A549 (cell line): ENCODE measurements at regions not wholly inside any gene's neighbourhood (a gene's known extent, or its start where the extent isn't known, plus 50 kb on each side); places are given as distances from the start of the nearest gene placed in this dataset.

Experiments used
- ATAC-seq, 2 experiments: fragments of 200-7000 bp in 1 of 2; fragments of >200 bp in 1 of 2; cut with Nextera tagmentation in 1 of 2; cut with Tn5 transposase in 1 of 2; 3 replicates each; pipeline versions ENCODE4 v1.8.0 to v1.9.1; 2018 to 2020; ENCODE audit warnings: mild to moderate bottlenecking in 1 of 2, moderate library complexity in 1 of 2
- CTCF ChIA-PET: fragments of 300-600 bp; sonication (Branson Sonifier 250); formaldehyde crosslinking; extraction: SDS; loops from one replicate; lab custom pipeline; 2021; ENCODE audit warnings: antibody characterized with exemption, inconsistent platforms; lab: Yijun Ruan, JAX
- POLR2A ChIA-PET: fragments of 350-600 bp; formaldehyde crosslinking; extraction: SDS; loops from one replicate; lab custom pipeline; 2021; ENCODE audit warnings: antibody characterized with exemption, inconsistent platforms; lab: Yijun Ruan, JAX
- DNase-seq, 2 experiments: peaks; one replicate each; pipeline versions ENCODE4 v3.0.0 to v3.0.0-alpha.2; 2011 to 2016; ENCODE audit warnings: low read depth in 1 of 2, low spot score in 1 of 2
- FAIRE-seq: peaks from 2 replicates; lab custom pipeline; 2011; peaks lifted over from hg19 to GRCh38; lab: Jason Lieb, UNC
- H3K27ac ChIP-seq, 2 experiments: fragments of >200 bp; sonication (Bioruptor Twin); formaldehyde crosslinking; 3 replicates each; pipeline ENCODE4 v1.5.1; 2016 to 2017
- H3K4me1 ChIP-seq: fragments of >200 bp; sonication (Bioruptor Twin); formaldehyde crosslinking; 3 replicates; pipeline ENCODE4 v1.6.1; 2016
- H3K4me2 ChIP-seq: fragments of >200 bp; sonication (Bioruptor Twin); formaldehyde crosslinking; 3 replicates; pipeline ENCODE4 v1.6.1; 2016
- H3K4me3 ChIP-seq: fragments of >200 bp; sonication (Bioruptor Twin); formaldehyde crosslinking; 3 replicates; pipeline ENCODE4 v1.5.1; 2016
- H3K9me3 ChIP-seq: fragments of >200 bp; sonication (Bioruptor Twin); formaldehyde crosslinking; 3 replicates; pipeline ENCODE4 v1.6.1; 2016
- CBX2 ChIP-seq: fragments of 200-600 bp; sonication (generic); IDR thresholded peaks from 2 replicates; pipeline ENCODE4 v1.6.1; 2016; ENCODE audit warnings: low read depth, mild to moderate bottlenecking, borderline replicate concordance
- CEBPB ChIP-seq, 2 experiments: fragments of >200 bp in 1 of 2; sonication (Bioruptor Twin) in 1 of 2; formaldehyde crosslinking in 1 of 2; IDR thresholded peaks; 2 replicates each; pipeline ENCODE4 v1.6.1; 2012 to 2016
- EHF ChIP-seq: fragments of 250-450 bp; sonication (Bioruptor Pico); IDR thresholded peaks from 2 replicates; pipeline ENCODE4 v1.5.0; 2020; ENCODE audit warnings: mild to moderate bottlenecking
- EHMT2 ChIP-seq: fragments of 200-600 bp; sonication (generic); IDR thresholded peaks from 2 replicates; pipeline ENCODE4 v1.6.1; 2016; ENCODE audit warnings: antibody characterized with exemption, low read depth, mild to moderate bottlenecking, moderate library complexity
- FOSB ChIP-seq: fragments of 250-450 bp; sonication (Bioruptor Pico); IDR thresholded peaks from 2 replicates; pipeline ENCODE4 v1.5.0; 2020; ENCODE audit warnings: mild to moderate bottlenecking, moderate library complexity
- FOSL2 ChIP-seq, 2 experiments: fragments of 450-650 bp in 1 of 2; fragments of >200 bp in 1 of 2; sonication (Bioruptor Twin) in 1 of 2; formaldehyde crosslinking; IDR thresholded peaks; 2 replicates each; pipeline versions ENCODE4 v1.5.0 to v1.6.1; 2016 to 2020; ENCODE audit warnings: mild to moderate bottlenecking in 1 of 2, moderate library complexity in 1 of 2
- HOXB5 ChIP-seq: fragments of 250-450 bp; sonication (Bioruptor Pico); IDR thresholded peaks from 2 replicates; pipeline ENCODE4 v1.5.0; 2020; ENCODE audit warnings: mild to moderate bottlenecking, moderate library complexity
- JUN ChIP-seq, 2 experiments: fragments of >200 bp; sonication (Bioruptor Twin); formaldehyde crosslinking; IDR thresholded peaks; 2 replicates in 1 of 2; 3 replicates in 1 of 2; pipeline ENCODE4 v1.6.1; 2016 to 2017
- KDM1A ChIP-seq: fragments of 200-600 bp; sonication (generic); IDR thresholded peaks from 2 replicates; pipeline ENCODE4 v1.6.1; 2016; ENCODE audit warnings: low read depth, mild to moderate bottlenecking
- MAZ ChIP-seq: fragments of 150-350 bp; IDR thresholded peaks from 2 replicates; pipeline ENCODE4 v1.6.1; 2014; ENCODE audit warnings: antibody characterized with exemption, low read depth, low read length, borderline replicate concordance
- NFE2L2 ChIP-seq: fragments of 150-350 bp; conservative IDR thresholded peaks from 2 replicates; pipeline ENCODE4 v1.6.1; 2014; ENCODE audit warnings: low read length
- PHF8 ChIP-seq: fragments of 200-600 bp; sonication (generic); IDR thresholded peaks from 2 replicates; pipeline ENCODE4 v1.6.1; 2016; ENCODE audit warnings: low read depth, mild to moderate bottlenecking, antibody characterized with exemption, moderate library complexity, borderline replicate concordance
- RARB ChIP-seq: fragments of 250-450 bp; sonication (Bioruptor Pico); IDR thresholded peaks from 2 replicates; pipeline ENCODE4 v1.8.0; 2021; ENCODE audit warnings: mild to moderate bottlenecking, moderate library complexity
- REST ChIP-seq: fragments of 200-600 bp; sonication (generic); IDR thresholded peaks from 2 replicates; pipeline ENCODE4 v1.6.1; 2016; ENCODE audit warnings: antibody characterized with exemption, mild to moderate bottlenecking, moderate library complexity
- RNF2 ChIP-seq: fragments of 200-600 bp; sonication (generic); IDR thresholded peaks from 2 replicates; pipeline ENCODE4 v1.6.1; 2016; ENCODE audit warnings: low read depth, mild to moderate bottlenecking, antibody characterized with exemption, moderate library complexity, borderline replicate concordance
- SMC3 ChIP-seq: fragments of >200 bp; sonication (Bioruptor Twin); formaldehyde crosslinking; IDR thresholded peaks from 3 replicates; pipeline ENCODE4 v1.6.1; 2018; ENCODE audit warnings: inconsistent platforms
- SREBF2 ChIP-seq: fragments of 450-650 bp; IDR thresholded peaks from 2 replicates; pipeline ENCODE4 v1.6.1; 2014; ENCODE audit warnings: mild to moderate bottlenecking, moderate library complexity
- ZSCAN20 ChIP-seq: fragments of 250-450 bp; sonication (Bioruptor Pico); IDR thresholded peaks from 2 replicates; pipeline ENCODE4 v1.8.0; 2022; ENCODE audit warnings: mild to moderate bottlenecking, moderate library complexity
- WGBS: methylation state at CpG from one replicate; pipeline ENCODE4 v1.1.6; 2017; ENCODE audit errors: missing lambda C conversion rate; 5-methylcytosine and 5-hydroxymethylcytosine counted together
- TF ChIP-seq, protein P1 (sequence below): fragments of >200 bp; sonication (Bioruptor Twin); formaldehyde crosslinking; IDR thresholded peaks from 3 replicates; pipeline ENCODE4 v1.6.1; 2016
- TF ChIP-seq, protein P2 (sequence below): IDR thresholded peaks from 2 replicates; pipeline ENCODE4 v1.6.1; 2012; ENCODE audit warnings: low read depth, borderline replicate concordance
- TF ChIP-seq, protein P3 (sequence below): IDR thresholded peaks from 2 replicates; pipeline ENCODE4 v1.6.1; 2012

DNA sequence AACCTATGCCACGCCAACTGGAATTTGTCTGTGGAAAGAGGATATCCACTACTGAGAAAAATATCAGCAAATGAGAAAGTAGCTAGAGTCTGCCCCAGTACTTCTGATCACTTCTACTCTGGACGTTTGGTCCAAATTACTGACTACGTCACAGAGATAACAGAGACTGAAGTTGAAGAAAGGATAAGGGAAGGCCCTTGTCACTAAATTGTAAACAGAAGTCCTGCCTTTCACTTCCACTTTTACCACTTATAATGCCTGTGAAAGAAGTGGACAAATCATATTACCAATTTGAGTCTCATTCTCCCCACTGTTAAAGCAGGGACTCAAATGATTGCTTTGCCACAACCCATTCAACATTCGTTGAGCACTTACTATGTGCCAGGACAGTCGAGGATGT lies 173.9 kb upstream of the ERBB4 start:
- no peaks in the 10 kb centered on the region for H3K4me1 ChIP-seq
- TF ChIP-seq SREBF2: no peak
- TF ChIP-seq JUN (IDR thresholded peaks at IDR 0.05): no peak
- no peak for TF ChIP-seq RNF2
- no peak for TF ChIP-seq REST
- no peak for TF ChIP-seq HOXB5 (CRISPR knock-in tag)
- TF ChIP-seq FOSL2 (IDR thresholded peaks at IDR 0.05): no peak
- no peak for TF ChIP-seq FOSL2 (CRISPR knock-in tag; IDR thresholded peaks at IDR 0.05)
- WGBS: 43% methylated on average over 5 of the region's 5 CpGs
- no peaks in the 10 kb centered on the region for H3K9me3 ChIP-seq
- no peak for ATAC-seq
- no peak overlapping the region for H3K4me3 ChIP-seq
- H3K4me2 ChIP-seq: no peak overlapping the region
- DNase-seq: no peak
- no peak overlapping the region for H3K27ac ChIP-seq
- CTCF ChIA-PET: no interaction called here
- FAIRE-seq: no peak
- POLR2A ChIA-PET: no interaction called here

DNA sequence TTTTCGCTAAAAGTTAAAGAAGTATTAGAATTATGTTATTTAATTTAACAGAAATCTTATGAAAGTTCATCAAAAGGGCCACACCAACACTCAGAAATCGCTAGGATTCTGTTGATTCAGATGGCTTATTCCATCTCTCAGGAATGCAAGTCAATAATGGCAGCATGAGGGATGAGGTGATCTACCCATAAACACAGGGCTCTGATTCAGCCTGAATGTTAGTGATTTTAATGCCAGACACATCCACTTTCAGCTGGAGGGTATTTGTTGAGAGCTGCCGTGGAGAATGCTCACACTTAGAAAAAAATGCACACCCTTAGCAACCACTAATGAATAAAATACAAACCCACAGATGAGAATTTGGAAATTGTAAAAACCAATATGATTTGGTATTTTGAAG lies 173.3 kb upstream of the ERBB4 start:
- ChIA-PET POLR2A (no interaction called here), CTCF (no interaction called here)
- ATAC-seq (no peak), FAIRE-seq (no peak), DNase-seq (peak in 1 of 2 experiments; percentile 6)
- no peak for TF ChIP-seq REST
- TF ChIP-seq ZSCAN20 (CRISPR knock-in tag): no peak
- no peak for TF ChIP-seq EHMT2
- TF ChIP-seq RNF2: no peak
- no peak for TF ChIP-seq FOSB (CRISPR knock-in tag)
- no peak for TF ChIP-seq SREBF2
- TF ChIP-seq, protein P1, sequence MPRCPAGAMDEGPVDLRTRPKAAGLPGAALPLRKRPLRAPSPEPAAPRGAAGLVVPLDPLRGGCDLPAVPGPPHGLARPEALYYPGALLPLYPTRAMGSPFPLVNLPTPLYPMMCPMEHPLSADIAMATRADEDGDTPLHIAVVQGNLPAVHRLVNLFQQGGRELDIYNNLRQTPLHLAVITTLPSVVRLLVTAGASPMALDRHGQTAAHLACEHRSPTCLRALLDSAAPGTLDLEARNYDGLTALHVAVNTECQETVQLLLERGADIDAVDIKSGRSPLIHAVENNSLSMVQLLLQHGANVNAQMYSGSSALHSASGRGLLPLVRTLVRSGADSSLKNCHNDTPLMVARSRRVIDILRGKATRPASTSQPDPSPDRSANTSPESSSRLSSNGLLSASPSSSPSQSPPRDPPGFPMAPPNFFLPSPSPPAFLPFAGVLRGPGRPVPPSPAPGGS: no peak
- H3K4me2 ChIP-seq: no peak overlapping the region
- WGBS: 5% methylated on average over 3 of the region's 3 CpGs
- H3K4me3 ChIP-seq: no peak overlapping the region
- no peaks in the 10 kb centered on the region for H3K4me1 ChIP-seq
- no peak overlapping the region for H3K27ac ChIP-seq
- no peaks in the 10 kb centered on the region for H3K9me3 ChIP-seq

GRCh38 chr2:212709280-212709679 lies 170.7 kb upstream of the ERBB4 start:
- POLR2A ChIA-PET: no interaction called here
- WGBS: 14% methylated on average over 3 of the region's 3 CpGs
- H3K4me1 ChIP-seq: no peaks in the 10 kb centered on the region
- DNase-seq (no peak), ATAC-seq (no peak), FAIRE-seq (no peak)
- H3K27ac ChIP-seq: no peak overlapping the region
- H3K4me3 ChIP-seq: no peak overlapping the region
- H3K4me2 ChIP-seq: no peak overlapping the region
- CTCF ChIA-PET: no interaction called here
- H3K9me3 ChIP-seq: no peaks in the 10 kb centered on the region
- TF ChIP-seq CBX2: no peak
- no peak for TF ChIP-seq MAZ
- no peak for TF ChIP-seq CEBPB (IDR thresholded peaks at IDR 0.05)
- no peak for TF ChIP-seq SREBF2
- TF ChIP-seq RARB (CRISPR knock-in tag): no peak
- TF ChIP-seq SMC3: no peak
- TF ChIP-seq, protein P1: no peak
- TF ChIP-seq NFE2L2: no peak
- TF ChIP-seq, protein P2, sequence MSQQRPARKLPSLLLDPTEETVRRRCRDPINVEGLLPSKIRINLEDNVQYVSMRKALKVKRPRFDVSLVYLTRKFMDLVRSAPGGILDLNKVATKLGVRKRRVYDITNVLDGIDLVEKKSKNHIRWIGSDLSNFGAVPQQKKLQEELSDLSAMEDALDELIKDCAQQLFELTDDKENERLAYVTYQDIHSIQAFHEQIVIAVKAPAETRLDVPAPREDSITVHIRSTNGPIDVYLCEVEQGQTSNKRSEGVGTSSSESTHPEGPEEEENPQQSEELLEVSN: no peak
- TF ChIP-seq KDM1A: no peak
- TF ChIP-seq PHF8: no peak
- TF ChIP-seq EHF (CRISPR knock-in tag): no peak
- TF ChIP-seq, protein P3, sequence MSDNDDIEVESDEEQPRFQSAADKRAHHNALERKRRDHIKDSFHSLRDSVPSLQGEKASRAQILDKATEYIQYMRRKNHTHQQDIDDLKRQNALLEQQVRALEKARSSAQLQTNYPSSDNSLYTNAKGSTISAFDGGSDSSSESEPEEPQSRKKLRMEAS: no peak
